Uterus (tissue), 3 donors: ENCODE measurements at regions not wholly inside any gene's neighbourhood (a gene's known extent, or its start where the extent isn't known, plus 50 kb on each side); places are given as distances from the start of the nearest gene placed in this dataset.

ENCODE experiments used
- DNase-seq, 2 donors: peaks; one replicate each; pipeline ENCODE4 v3.0.0-alpha.2; 2019 to 2020
- H3K27ac ChIP-seq, 2 donors: fragments of 200-600 bp; sonication (generic); 1 replicate in 1 of 2; 2 replicates in 1 of 2; pipeline ENCODE4 v1.5.1; 2016 to 2018
- H3K27me3 ChIP-seq, 2 donors: fragments of 200-600 bp; sonication (generic); one replicate each; pipeline ENCODE4 v1.5.1; 2018 to 2019; ENCODE audit warnings: control low read depth in 1 of 2
- H3K36me3 ChIP-seq, 2 donors: fragments of 200-600 bp; sonication (generic); one replicate each; pipeline ENCODE4 v1.5.1; 2019; ENCODE audit warnings: control low read depth in 1 of 2
- H3K4me1 ChIP-seq, 2 donors: fragments of 200-600 bp; sonication (generic); one replicate each; pipeline ENCODE4 v1.5.1; 2018 to 2019; ENCODE audit warnings: control low read depth in 1 of 2
- H3K4me3 ChIP-seq, 2 donors: fragments of 200-600 bp; sonication (generic); 1 replicate in 1 of 2; 2 replicates in 1 of 2; pipeline ENCODE4 v1.5.1; 2018 to 2019; ENCODE audit warnings: mild to moderate bottlenecking in 1 of 2
- H3K9me3 ChIP-seq, 2 donors: fragments of 200-600 bp; sonication (generic); one replicate each; pipeline ENCODE4 v1.5.1; 2019; ENCODE audit warnings: control low read depth in 1 of 2
- CTCF ChIP-seq, 4 experiments: fragments of 200-600 bp in 2 of 4; fragments of 450-650 bp in 2 of 4; sonication (generic) in 2 of 4; IDR thresholded peaks; one replicate each; pipeline ENCODE4 v1.5.1; 2016 to 2019; ENCODE audit warnings: antibody characterized with exemption in 4 of 4, mild to moderate bottlenecking in 2 of 4, moderate library complexity in 1 of 4
- POLR2A ChIP-seq, 2 donors: fragments of 450-650 bp; IDR thresholded peaks; one replicate each; pipeline ENCODE4 v1.6.1; 2016; ENCODE audit warnings: antibody characterized with exemption in 2 of 2, mild to moderate bottlenecking in 1 of 2, moderate library complexity in 1 of 2
- intact Hi-C: fragments of 100-400 bp; cut with DNase I; formaldehyde crosslinking; loops from one replicate; pipeline ENCODE4 v1.15.1; 2023; ENCODE audit warnings: low total_unique reads
- donor health status: DM: yes; HTN: yes; CAD: no.

- no peak overlapping the region for H3K27ac ChIP-seq
- intact Hi-C loops = no loop called here
- H3K4me3 ChIP-seq = no peak overlapping the region
- no peaks in the 10 kb centered on the region for H3K9me3 ChIP-seq
- TF ChIP-seq POLR2A (IDR thresholded peaks at IDR 0.05) (no peak), CTCF (IDR thresholded peaks at IDR 0.05) (no peak)
- H3K4me1 ChIP-seq = no peaks in the 10 kb centered on the region
- DNase-seq = no peak
- no peaks in the 10 kb centered on the region for H3K36me3 ChIP-seq
- H3K27me3 ChIP-seq = peaks cover 0 to under 1% of the 10 kb centered on the region in 2 donors
These were observed 360.6 kb downstream of the CYRIA start for GRCh38 chr2:16304876-16305590.

GRCh38 chr2:16303761-16304160 is 361.9 kb downstream of the CYRIA start:
- intact Hi-C loops = no loop called here
- TF ChIP-seq CTCF (IDR thresholded peaks at IDR 0.05) (no peak), POLR2A (IDR thresholded peaks at IDR 0.05) (no peak)
- Histone ChIP-seq H3K27me3 (peaks cover 0 to 4% of the 10 kb centered on the region in 2 donors), H3K4me3 (no peak overlapping the region), H3K9me3 (no peaks in the 10 kb centered on the region), H3K27ac (no peak overlapping the region), H3K4me1 (no peaks in the 10 kb centered on the region), H3K36me3 (no peaks in the 10 kb centered on the region)
- no peak for DNase-seq

GRCh38 chr2:16303273-16303577 is 362.4 kb downstream of the CYRIA start:
- Histone ChIP-seq H3K27ac (no peak overlapping the region), H3K9me3 (no peaks in the 10 kb centered on the region), H3K27me3 (peaks cover 0 to 4% of the 10 kb centered on the region in 2 donors), H3K4me1 (no peaks in the 10 kb centered on the region), H3K36me3 (no peaks in the 10 kb centered on the region), H3K4me3 (no peak overlapping the region)
- no peak for DNase-seq
- TF ChIP-seq POLR2A (IDR thresholded peaks at IDR 0.05) (no peak), CTCF (IDR thresholded peaks at IDR 0.05) (no peak)
- intact Hi-C loops = no loop called here

- Histone ChIP-seq H3K4me3 (no peak overlapping the region), H3K36me3 (no peaks in the 10 kb centered on the region), H3K27me3 (peaks cover 0 to 4% of the 10 kb centered on the region in 2 donors), H3K9me3 (no peaks in the 10 kb centered on the region), H3K27ac (no peak overlapping the region), H3K4me1 (no peaks in the 10 kb centered on the region)
- no peak for DNase-seq
- intact Hi-C loops = no loop called here
- no peak for TF ChIP-seq POLR2A (IDR thresholded peaks at IDR 0.05)
- TF ChIP-seq CTCF (IDR thresholded peaks at IDR 0.05) = no peak
These were observed 362.3 kb downstream of the MYCN start for GRCh38 chr2:16302431-16303272.

- Histone ChIP-seq H3K27ac (no peak overlapping the region), H3K27me3 (peaks cover 0 to 4% of the 10 kb centered on the region in 2 donors), H3K4me3 (no peak overlapping the region), H3K36me3 (no peaks in the 10 kb centered on the region), H3K9me3 (no peaks in the 10 kb centered on the region), H3K4me1 (no peaks in the 10 kb centered on the region)
- TF ChIP-seq CTCF (IDR thresholded peaks at IDR 0.05) (no peak), POLR2A (IDR thresholded peaks at IDR 0.05) (no peak)
- intact Hi-C loops = no loop called here
- no peak for DNase-seq
These were observed 361.6 kb downstream of the MYCN start for GRCh38 chr2:16301961-16302360.
